SK-N-SH treated with all-trans-retinoic acid at 6 μM for 48 hours (cell line): ENCODE measurements at regions not wholly inside any gene's neighbourhood (a gene's known extent, or its start where the extent isn't known, plus 50 kb on each side); places are given as distances from the start of the nearest gene placed in this dataset.

ENCODE experiments used
- ATAC-seq: fragments of 200-7000 bp; cut with Tn5 transposase; 3 replicates; pipeline ENCODE4 v1.9.1; 2020; ENCODE audit warnings: mild to moderate bottlenecking, moderate library complexity
- ARNTL ChIP-seq: fragments of 450-650 bp; formaldehyde crosslinking; IDR thresholded peaks from 2 replicates; pipeline ENCODE4 v1.5.0; 2020; ENCODE audit warnings: low read depth, mild to moderate bottlenecking, moderate library complexity, borderline replicate concordance
- CSDC2 ChIP-seq: fragments of 250-450 bp; sonication (Bioruptor Pico); IDR thresholded peaks from 2 replicates; pipeline ENCODE4 v1.5.0; 2020; ENCODE audit warnings: mild to moderate bottlenecking, moderate library complexity
- ISL1 ChIP-seq: fragments of 250-450 bp; sonication (Bioruptor Pico); IDR thresholded peaks from 2 replicates; pipeline ENCODE4 v2.1.2; 2022; ENCODE audit warnings: mild to moderate bottlenecking, moderate library complexity
- OSR1 ChIP-seq: fragments of 250-450 bp; sonication (Bioruptor Pico); IDR thresholded peaks from 2 replicates; pipeline ENCODE4 v1.8.0; 2022; ENCODE audit warnings: moderate library complexity, mild to moderate bottlenecking, inconsistent platforms
- POU6F1 ChIP-seq: fragments of 250-450 bp; sonication (Bioruptor Pico); IDR thresholded peaks from 2 replicates; pipeline ENCODE4 v1.8.0; 2021; ENCODE audit warnings: low read depth, mild to moderate bottlenecking, moderate library complexity, borderline replicate concordance
- PPARA ChIP-seq: fragments of 250-450 bp; sonication (Bioruptor Pico); IDR thresholded peaks from 2 replicates; pipeline ENCODE4 v1.5.0; 2020; ENCODE audit warnings: mild to moderate bottlenecking, borderline replicate concordance
- SNAI2 ChIP-seq: fragments of 250-450 bp; sonication (Bioruptor Pico); IDR thresholded peaks from 2 replicates; pipeline ENCODE4 v1.5.0; 2020; ENCODE audit warnings: mild to moderate bottlenecking, moderate library complexity
- TCF4 ChIP-seq: fragments of 250-450 bp; sonication (Bioruptor Pico); IDR thresholded peaks from 2 replicates; pipeline ENCODE4 v1.8.0; 2021; ENCODE audit warnings: mild to moderate bottlenecking, moderate library complexity, borderline replicate concordance
- TOX ChIP-seq: fragments of 250-450 bp; sonication (Bioruptor Pico); IDR thresholded peaks from 2 replicates; pipeline ENCODE4 v1.8.0; 2021; ENCODE audit warnings: mild to moderate bottlenecking, moderate library complexity, borderline replicate concordance
- TSHZ2 ChIP-seq: fragments of 250-450 bp; sonication (Bioruptor Pico); IDR thresholded peaks from 2 replicates; pipeline ENCODE4 v1.5.0; 2020; ENCODE audit warnings: mild to moderate bottlenecking, moderate library complexity
- ZC3H10 ChIP-seq: fragments of 250-450 bp; sonication (Bioruptor Pico); IDR thresholded peaks from 2 replicates; pipeline ENCODE4 v1.5.1; 2021; ENCODE audit warnings: mild to moderate bottlenecking, moderate library complexity
- ZFP3 ChIP-seq: fragments of 250-450 bp; sonication (Bioruptor Pico); IDR thresholded peaks from 2 replicates; pipeline ENCODE4 v1.5.0; 2020; ENCODE audit warnings: mild to moderate bottlenecking, moderate library complexity
- ZFP30 ChIP-seq: fragments of 450-650 bp; formaldehyde crosslinking; IDR thresholded peaks from 2 replicates; pipeline ENCODE4 v1.5.0; 2022; ENCODE audit warnings: mild to moderate bottlenecking, moderate library complexity
- ZNF565 ChIP-seq: fragments of 450-650 bp; formaldehyde crosslinking; conservative IDR thresholded peaks from 2 replicates; pipeline ENCODE4 v1.5.0; 2020; ENCODE audit warnings: low read depth, mild to moderate bottlenecking, moderate library complexity
- ZNF70 ChIP-seq: fragments of 450-650 bp; formaldehyde crosslinking; IDR thresholded peaks from 2 replicates; pipeline ENCODE4 v1.5.0; 2020; ENCODE audit warnings: mild to moderate bottlenecking, moderate library complexity
- ZNF8 ChIP-seq: fragments of 450-650 bp; formaldehyde crosslinking; IDR thresholded peaks from 2 replicates; pipeline ENCODE4 v1.5.0; 2020; ENCODE audit warnings: mild to moderate bottlenecking, moderate library complexity
- TF ChIP-seq, protein P1 (sequence below): fragments of 250-450 bp; sonication (Bioruptor Pico); IDR thresholded peaks from 2 replicates; pipeline ENCODE4 v1.8.0; 2020; ENCODE audit warnings: mild to moderate bottlenecking, moderate library complexity, borderline replicate concordance
- TF ChIP-seq, protein P2 (sequence below): fragments of 250-450 bp; sonication (Bioruptor Pico); IDR thresholded peaks from 2 replicates; pipeline ENCODE4 v1.5.1; 2021; ENCODE audit warnings: mild to moderate bottlenecking, moderate library complexity
- TF ChIP-seq, protein P3 (sequence below): fragments of 250-450 bp; sonication (Bioruptor Pico); IDR thresholded peaks from 2 replicates; pipeline ENCODE4 v1.5.1; 2020; ENCODE audit warnings: low read depth, mild to moderate bottlenecking, moderate library complexity

DNA sequence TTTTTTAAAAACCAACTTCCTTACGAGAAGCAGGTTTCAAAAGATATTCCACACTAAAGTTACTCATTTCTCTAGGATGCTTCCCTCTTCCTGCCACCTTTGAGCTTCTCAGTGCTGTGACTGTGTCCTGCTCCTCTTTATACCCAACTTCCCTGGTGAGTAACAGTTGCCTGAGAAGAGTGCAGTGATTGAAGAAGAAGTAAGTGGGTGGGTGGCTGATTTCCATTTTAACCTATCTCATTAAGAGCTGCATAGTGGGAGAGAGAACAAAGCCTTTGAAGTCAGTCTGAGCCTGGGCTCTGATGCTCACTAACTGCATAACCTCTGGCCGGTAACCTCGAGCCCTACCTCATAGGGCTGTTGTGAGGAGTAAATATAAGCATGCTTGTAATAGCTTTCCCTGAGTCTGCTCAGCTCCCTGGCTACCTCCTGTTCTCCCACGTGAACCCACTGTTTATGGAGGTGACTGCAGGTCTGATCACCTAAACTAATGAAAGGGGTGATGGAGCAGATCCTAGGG lies 977.3 kb downstream of the UQCRFS1 start (continued):
- no peak for TF ChIP-seq POU6F1 (CRISPR knock-in tag)
- TF ChIP-seq, all 23 proteins: peak for 0

DNA sequence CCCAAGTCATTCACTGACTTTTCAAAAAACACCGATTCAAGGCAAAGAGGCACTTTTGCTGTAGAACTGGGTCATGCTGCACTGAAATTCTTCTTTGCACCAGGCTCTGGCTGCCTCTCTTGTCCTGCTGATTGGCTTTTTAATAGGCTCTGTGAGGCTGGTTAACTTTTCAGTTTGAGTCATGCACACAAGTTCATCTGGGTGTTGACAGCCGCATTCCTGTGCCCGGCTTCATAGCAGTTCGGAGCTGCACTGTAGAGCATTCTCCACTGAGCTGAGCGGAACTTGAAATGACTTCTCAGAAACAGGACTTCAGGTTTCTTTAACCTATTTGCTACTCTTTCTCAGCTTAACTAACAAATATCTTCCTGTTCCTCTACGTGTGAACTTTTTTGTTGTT lies 978.3 kb downstream of the UQCRFS1 start:
- ATAC-seq, result no peak
- TF ChIP-seq POU6F1 (CRISPR knock-in tag) (no peak), ISL1 (CRISPR knock-in tag) (no peak), TCF4 (CRISPR knock-in tag) (no peak), ZFP30 (CRISPR knock-in tag) (no peak), ZC3H10 (CRISPR knock-in tag) (no peak), TSHZ2 (CRISPR knock-in tag) (no peak), ARNTL (CRISPR knock-in tag) (no peak), ZNF8 (CRISPR knock-in tag) (no peak)
- TF ChIP-seq, protein P1, sequence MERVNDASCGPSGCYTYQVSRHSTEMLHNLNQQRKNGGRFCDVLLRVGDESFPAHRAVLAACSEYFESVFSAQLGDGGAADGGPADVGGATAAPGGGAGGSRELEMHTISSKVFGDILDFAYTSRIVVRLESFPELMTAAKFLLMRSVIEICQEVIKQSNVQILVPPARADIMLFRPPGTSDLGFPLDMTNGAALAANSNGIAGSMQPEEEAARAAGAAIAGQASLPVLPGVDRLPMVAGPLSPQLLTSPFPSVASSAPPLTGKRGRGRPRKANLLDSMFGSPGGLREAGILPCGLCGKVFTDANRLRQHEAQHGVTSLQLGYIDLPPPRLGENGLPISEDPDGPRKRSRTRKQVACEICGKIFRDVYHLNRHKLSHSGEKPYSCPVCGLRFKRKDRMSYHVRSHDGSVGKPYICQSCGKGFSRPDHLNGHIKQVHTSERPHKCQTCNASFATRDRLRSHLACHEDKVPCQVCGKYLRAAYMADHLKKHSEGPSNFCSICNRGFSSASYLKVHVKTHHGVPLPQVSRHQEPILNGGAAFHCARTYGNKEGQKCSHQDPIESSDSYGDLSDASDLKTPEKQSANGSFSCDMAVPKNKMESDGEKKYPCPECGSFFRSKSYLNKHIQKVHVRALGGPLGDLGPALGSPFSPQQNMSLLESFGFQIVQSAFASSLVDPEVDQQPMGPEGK (CRISPR knock-in tag), result no peak
- TF ChIP-seq, protein P2, sequence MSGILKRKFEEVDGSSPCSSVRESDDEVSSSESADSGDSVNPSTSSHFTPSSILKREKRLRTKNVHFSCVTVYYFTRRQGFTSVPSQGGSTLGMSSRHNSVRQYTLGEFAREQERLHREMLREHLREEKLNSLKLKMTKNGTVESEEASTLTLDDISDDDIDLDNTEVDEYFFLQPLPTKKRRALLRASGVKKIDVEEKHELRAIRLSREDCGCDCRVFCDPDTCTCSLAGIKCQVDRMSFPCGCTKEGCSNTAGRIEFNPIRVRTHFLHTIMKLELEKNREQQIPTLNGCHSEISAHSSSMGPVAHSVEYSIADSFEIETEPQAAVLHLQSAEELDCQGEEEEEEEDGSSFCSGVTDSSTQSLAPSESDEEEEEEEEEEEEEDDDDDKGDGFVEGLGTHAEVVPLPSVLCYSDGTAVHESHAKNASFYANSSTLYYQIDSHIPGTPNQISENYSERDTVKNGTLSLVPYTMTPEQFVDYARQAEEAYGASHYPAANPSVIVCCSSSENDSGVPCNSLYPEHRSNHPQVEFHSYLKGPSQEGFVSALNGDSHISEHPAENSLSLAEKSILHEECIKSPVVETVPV (CRISPR knock-in tag), result no peak

DNA sequence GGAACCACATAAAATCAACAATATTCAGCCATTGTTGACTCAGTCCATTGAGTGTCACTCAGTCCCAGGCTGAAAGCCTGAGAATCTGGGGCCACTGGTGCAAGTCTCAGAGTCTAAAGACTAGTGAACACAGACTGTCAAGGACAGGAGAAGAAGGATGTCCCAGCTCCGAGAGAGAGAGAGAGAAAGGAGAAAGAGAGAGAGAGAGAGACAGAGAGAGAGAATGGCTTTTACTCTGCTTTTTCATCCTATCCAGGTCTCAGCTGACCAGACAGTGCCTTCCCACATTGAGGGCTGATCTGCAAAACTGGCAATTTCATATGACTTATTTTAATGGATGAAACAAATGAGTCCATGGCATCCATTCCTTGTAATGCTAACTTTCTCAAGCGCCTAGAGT lies 984.1 kb downstream of the UQCRFS1 start:
- no peak for TF ChIP-seq ZNF565
- no peak for TF ChIP-seq ZC3H10 (CRISPR knock-in tag)
- no peak for TF ChIP-seq POU6F1 (CRISPR knock-in tag)
- no peak for TF ChIP-seq SNAI2 (CRISPR knock-in tag)
- TF ChIP-seq OSR1 (CRISPR knock-in tag), result no peak
- TF ChIP-seq PPARA (CRISPR knock-in tag), result no peak
- TF ChIP-seq ZFP30 (CRISPR knock-in tag), result no peak
- ATAC-seq, result no peak

DNA sequence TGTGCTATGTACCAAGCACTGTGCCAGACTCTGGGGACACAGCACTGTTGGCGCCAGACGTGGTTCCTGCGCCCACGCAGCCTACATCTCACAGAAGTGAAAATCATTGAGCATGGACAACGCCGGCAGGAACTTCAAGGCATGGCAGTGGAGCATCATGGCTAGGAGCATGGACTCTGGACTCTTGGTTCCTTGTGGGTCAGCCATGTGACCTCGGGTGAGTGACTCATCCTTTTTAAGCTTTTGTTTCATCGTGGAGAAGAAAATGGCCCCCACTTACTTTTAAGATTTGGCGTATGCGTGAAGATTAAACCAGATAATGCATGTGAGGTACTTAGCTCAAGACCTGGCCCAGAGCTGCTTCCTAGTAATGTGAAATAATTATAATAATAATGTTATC lies 988.5 kb downstream of the UQCRFS1 start:
- ATAC-seq, result no peak
- no peak for TF ChIP-seq ZFP3 (CRISPR knock-in tag)
- TF ChIP-seq, protein P1 (CRISPR knock-in tag), result no peak
- TF ChIP-seq TOX (CRISPR knock-in tag), result no peak
- TF ChIP-seq, protein P3, sequence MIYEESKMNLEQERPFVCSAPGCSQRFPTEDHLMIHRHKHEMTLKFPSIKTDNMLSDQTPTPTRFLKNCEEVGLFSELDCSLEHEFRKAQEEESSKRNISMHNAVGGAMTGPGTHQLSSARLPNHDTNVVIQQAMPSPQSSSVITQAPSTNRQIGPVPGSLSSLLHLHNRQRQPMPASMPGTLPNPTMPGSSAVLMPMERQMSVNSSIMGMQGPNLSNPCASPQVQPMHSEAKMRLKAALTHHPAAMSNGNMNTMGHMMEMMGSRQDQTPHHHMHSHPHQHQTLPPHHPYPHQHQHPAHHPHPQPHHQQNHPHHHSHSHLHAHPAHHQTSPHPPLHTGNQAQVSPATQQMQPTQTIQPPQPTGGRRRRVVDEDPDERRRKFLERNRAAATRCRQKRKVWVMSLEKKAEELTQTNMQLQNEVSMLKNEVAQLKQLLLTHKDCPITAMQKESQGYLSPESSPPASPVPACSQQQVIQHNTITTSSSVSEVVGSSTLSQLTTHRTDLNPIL (CRISPR knock-in tag), result no peak
- TF ChIP-seq ARNTL (CRISPR knock-in tag), result no peak
- TF ChIP-seq CSDC2 (CRISPR knock-in tag), result no peak
- no peak for TF ChIP-seq ZNF70 (CRISPR knock-in tag)
- TF ChIP-seq, all 23 proteins: peak for 0
